Ovary (tissue), 7 donors: ENCODE measurements at regions not wholly inside any gene's neighbourhood (a gene's known extent, or its start where the extent isn't known, plus 50 kb on each side); places are given as distances from the start of the nearest gene placed in this dataset.

Experiments used
- DNase-seq, 5 donors: peaks; one replicate each; pipeline ENCODE4 v3.0.0-alpha.2; 2019 to 2020
- H3K27ac ChIP-seq, 2 donors: fragments of 200-600 bp; one replicate each; pipeline versions ENCODE4 v1.5.1 to v1.8.0; 2019 to 2022
- H3K27me3 ChIP-seq: fragments of 200-600 bp; one replicate; pipeline ENCODE4 v1.8.0; 2022
- H3K36me3 ChIP-seq: fragments of 200-600 bp; sonication (generic); one replicate; pipeline ENCODE4 v1.5.1; 2019
- H3K4me1 ChIP-seq: one replicate; pipeline ENCODE4 v1.8.1; 2013; ENCODE audit warnings: mild to moderate bottlenecking, moderate library complexity; ENCODE audit not compliant: insufficient read depth
- H3K4me3 ChIP-seq: fragments of 200-600 bp; sonication (generic); one replicate; pipeline ENCODE4 v1.5.1; 2017
- H3K9me3 ChIP-seq, 2 donors: fragments of 200-600 bp in 1 of 2; sonication (generic) in 1 of 2; one replicate each; pipeline versions ENCODE4 v1.5.1 to v1.8.1; 2013 to 2019; ENCODE audit warnings: mild to moderate bottlenecking in 1 of 2, moderate library complexity in 1 of 2
- CTCF ChIP-seq, 3 donors: fragments of 450-650 bp in 2 of 3; fragments of 200-600 bp in 1 of 3; IDR thresholded peaks; one replicate each; pipeline versions ENCODE4 v1.5.1 to v1.8.0; 2016 to 2022; ENCODE audit warnings: antibody characterized with exemption in 3 of 3, mild to moderate bottlenecking in 1 of 3
- EP300 ChIP-seq: sonication (generic); formaldehyde crosslinking; IDR thresholded peaks from one replicate; pipeline ENCODE4 v1.6.1; 2017; ENCODE audit warnings: antibody characterized with exemption
- POLR2A ChIP-seq: fragments of 450-650 bp; IDR thresholded peaks from one replicate; pipeline ENCODE4 v1.6.1; 2017; ENCODE audit warnings: antibody characterized with exemption, mild to moderate bottlenecking, moderate library complexity
- WGBS, 3 donors: extraction: QIAGEN DNeasy Blood & Tissue Kit in 1 of 3; methylation state at CpG; one replicate each; pipeline versions ENCODE4 v1.1.5 to v1.1.7; 2013 to 2017; 5-methylcytosine and 5-hydroxymethylcytosine counted together
- intact Hi-C, 4 donors: fragments of 100-400 bp; cut with DNase I; formaldehyde crosslinking; loops; one replicate each; pipeline versions ENCODE4 v1.11.0 to v1.15.1; 2022 to 2023
- donor health status: DM: no; HTN: no; CAD: no; lungs with moderate emphysema.
- donor health status: DM: no; HTN: no; CAD: no.
- donor health status: Bipolar disorder and iron deficiency.
- donor health status: DM: no; HTN: no; CAD: no.
- donor health status: DM: yes; HTN: yes; CAD: no.

- no peak for TF ChIP-seq CTCF (IDR thresholded peaks at IDR 0.05)
- TF ChIP-seq EP300, result no peak
- TF ChIP-seq POLR2A, result no peak
- Histone ChIP-seq H3K36me3 (no peaks in the 10 kb centered on the region), H3K4me3 (no peak overlapping the region), H3K27me3 (no peaks in the 10 kb centered on the region), H3K4me1 (peaks cover 7% of the 10 kb centered on the region), H3K27ac (no peak overlapping the region), H3K9me3 (no peaks in the 10 kb centered on the region)
- no peak for DNase-seq
- intact Hi-C loops, result no loop called here
- 44 to 57% (median 53%) methylated on average over 5 of the region's 5 CpGs for WGBS, 3 donors
These were observed 507.6 kb downstream of the PCNX1 start for GRCh38 chr14:71414631-71415403.

- Histone ChIP-seq H3K36me3 (no peaks in the 10 kb centered on the region), H3K27ac (no peak overlapping the region), H3K27me3 (no peaks in the 10 kb centered on the region), H3K4me3 (no peak overlapping the region), H3K9me3 (no peaks in the 10 kb centered on the region), H3K4me1 (peaks cover 7% of the 10 kb centered on the region)
- 3 to 20% (median 18%) methylated on average over 1 of the region's 1 CpG for WGBS, 3 donors
- no peak for TF ChIP-seq EP300
- TF ChIP-seq POLR2A, result no peak
- no peak for TF ChIP-seq CTCF (IDR thresholded peaks at IDR 0.05)
- intact Hi-C loops, result no loop called here
- DNase-seq, result no peak
These were observed 508.1 kb downstream of the PCNX1 start for GRCh38 chr14:71415404-71415690.

- Histone ChIP-seq H3K4me3 (no peak overlapping the region), H3K27me3 (no peaks in the 10 kb centered on the region), H3K27ac (no peak overlapping the region), H3K9me3 (no peaks in the 10 kb centered on the region), H3K4me1 (peaks cover 5% of the 10 kb centered on the region), H3K36me3 (no peaks in the 10 kb centered on the region)
- DNase-seq, result no peak
- TF ChIP-seq EP300, result no peak
- no peak for TF ChIP-seq POLR2A
- no peak for TF ChIP-seq CTCF (IDR thresholded peaks at IDR 0.05)
- intact Hi-C loops, result no loop called here
- WGBS, 3 donors, result 85 to 94% (median 91%) methylated on average over 3 of the region's 3 CpGs
These were observed 509.1 kb downstream of the PCNX1 start for GRCh38 chr14:71416392-71416791.

- Histone ChIP-seq H3K27me3 (no peaks in the 10 kb centered on the region), H3K4me1 (peaks cover 2% of the 10 kb centered on the region), H3K27ac (no peak overlapping the region), H3K4me3 (no peak overlapping the region), H3K36me3 (no peaks in the 10 kb centered on the region), H3K9me3 (no peaks in the 10 kb centered on the region)
- TF ChIP-seq EP300 (no peak), CTCF (IDR thresholded peaks at IDR 0.05) (no peak), POLR2A (no peak)
- intact Hi-C loops, result no loop called here
- peak in 3 of 5 donors; percentile 10 to 39 (median 28) for DNase-seq
- 21 to 42% (median 30%) methylated on average over 10 of the region's 10 CpGs for WGBS, 3 donors
These were observed 511.4 kb downstream of the PCNX1 start for GRCh38 chr14:71418532-71419245.
